ENCODE measurements at regions not wholly inside any gene's neighbourhood (a gene's known extent, or its start where the extent isn't known, plus 50 kb on each side); places are given as distances from the start of the nearest gene placed in this dataset.

- TF ChIP-seq SREBF2 (IDR thresholded peaks at IDR 0.05) (no peak), EHMT2 (IDR thresholded peaks at IDR 0.05; ENCODE audit: low read depth) (no peak), JUN (IDR thresholded peaks at IDR 0.05) (no peak), MYC (IDR thresholded peaks at IDR 0.05; ENCODE audit: borderline replicate concordance, low read length) (no peak), POLR2A (IDR thresholded peaks at IDR 0.05; ENCODE audit: low read length) (no peak), USF2 (IDR thresholded peaks at IDR 0.05) (no peak), CHD2 (IDR thresholded peaks at IDR 0.05; ENCODE audit: low read length, partially characterized antibody) (no peak)
- TF ChIP-seq, protein P1, sequence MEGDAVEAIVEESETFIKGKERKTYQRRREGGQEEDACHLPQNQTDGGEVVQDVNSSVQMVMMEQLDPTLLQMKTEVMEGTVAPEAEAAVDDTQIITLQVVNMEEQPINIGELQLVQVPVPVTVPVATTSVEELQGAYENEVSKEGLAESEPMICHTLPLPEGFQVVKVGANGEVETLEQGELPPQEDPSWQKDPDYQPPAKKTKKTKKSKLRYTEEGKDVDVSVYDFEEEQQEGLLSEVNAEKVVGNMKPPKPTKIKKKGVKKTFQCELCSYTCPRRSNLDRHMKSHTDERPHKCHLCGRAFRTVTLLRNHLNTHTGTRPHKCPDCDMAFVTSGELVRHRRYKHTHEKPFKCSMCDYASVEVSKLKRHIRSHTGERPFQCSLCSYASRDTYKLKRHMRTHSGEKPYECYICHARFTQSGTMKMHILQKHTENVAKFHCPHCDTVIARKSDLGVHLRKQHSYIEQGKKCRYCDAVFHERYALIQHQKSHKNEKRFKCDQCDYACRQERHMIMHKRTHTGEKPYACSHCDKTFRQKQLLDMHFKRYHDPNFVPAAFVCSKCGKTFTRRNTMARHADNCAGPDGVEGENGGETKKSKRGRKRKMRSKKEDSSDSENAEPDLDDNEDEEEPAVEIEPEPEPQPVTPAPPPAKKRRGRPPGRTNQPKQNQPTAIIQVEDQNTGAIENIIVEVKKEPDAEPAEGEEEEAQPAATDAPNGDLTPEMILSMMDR (IDR thresholded peaks at IDR 0.05): no peak
- TF ChIP-seq, protein P2, sequence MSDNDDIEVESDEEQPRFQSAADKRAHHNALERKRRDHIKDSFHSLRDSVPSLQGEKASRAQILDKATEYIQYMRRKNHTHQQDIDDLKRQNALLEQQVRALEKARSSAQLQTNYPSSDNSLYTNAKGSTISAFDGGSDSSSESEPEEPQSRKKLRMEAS (IDR thresholded peaks at IDR 0.05): no peak
Observed at GRCh38 chr13:71079638-71080037, 787.4 kb downstream of the DACH1 start.
